ENCODE measurements at regions not wholly inside any gene's neighbourhood (a gene's known extent, or its start where the extent isn't known, plus 50 kb on each side); places are given as distances from the start of the nearest gene placed in this dataset.

DNA sequence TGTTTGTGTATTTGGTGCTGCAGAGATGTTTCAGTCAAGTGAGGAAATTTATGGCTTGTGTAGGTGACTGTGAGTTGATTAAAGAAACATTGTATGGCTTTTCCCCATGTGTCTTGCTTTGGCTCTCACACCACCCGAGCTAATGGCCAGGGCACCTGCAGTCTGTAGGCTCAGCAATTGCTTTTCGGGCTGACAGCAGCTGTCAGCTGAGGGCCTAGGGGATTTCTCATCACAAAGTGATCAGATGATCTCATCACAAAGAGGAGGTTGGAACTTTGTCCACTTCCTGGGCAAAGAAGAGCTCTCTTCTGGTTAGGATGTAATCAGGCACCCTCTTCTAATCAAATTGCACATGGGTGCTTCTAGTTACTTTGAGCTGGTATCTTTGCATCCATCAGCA, 632.2 kb downstream of the SLC4A3 start:
- TF ChIP-seq, protein P1, sequence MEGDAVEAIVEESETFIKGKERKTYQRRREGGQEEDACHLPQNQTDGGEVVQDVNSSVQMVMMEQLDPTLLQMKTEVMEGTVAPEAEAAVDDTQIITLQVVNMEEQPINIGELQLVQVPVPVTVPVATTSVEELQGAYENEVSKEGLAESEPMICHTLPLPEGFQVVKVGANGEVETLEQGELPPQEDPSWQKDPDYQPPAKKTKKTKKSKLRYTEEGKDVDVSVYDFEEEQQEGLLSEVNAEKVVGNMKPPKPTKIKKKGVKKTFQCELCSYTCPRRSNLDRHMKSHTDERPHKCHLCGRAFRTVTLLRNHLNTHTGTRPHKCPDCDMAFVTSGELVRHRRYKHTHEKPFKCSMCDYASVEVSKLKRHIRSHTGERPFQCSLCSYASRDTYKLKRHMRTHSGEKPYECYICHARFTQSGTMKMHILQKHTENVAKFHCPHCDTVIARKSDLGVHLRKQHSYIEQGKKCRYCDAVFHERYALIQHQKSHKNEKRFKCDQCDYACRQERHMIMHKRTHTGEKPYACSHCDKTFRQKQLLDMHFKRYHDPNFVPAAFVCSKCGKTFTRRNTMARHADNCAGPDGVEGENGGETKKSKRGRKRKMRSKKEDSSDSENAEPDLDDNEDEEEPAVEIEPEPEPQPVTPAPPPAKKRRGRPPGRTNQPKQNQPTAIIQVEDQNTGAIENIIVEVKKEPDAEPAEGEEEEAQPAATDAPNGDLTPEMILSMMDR (conservative IDR thresholded peaks at IDR 0.05) = no peak
- Histone ChIP-seq H3T11ph (ENCODE audit: low read length) (no peak overlapping the region), H3K79me1 (ENCODE audit: insufficient read depth, low read depth, low read length, poor library complexity, severe bottlenecking) (no peaks in the 10 kb centered on the region), H3K4me1 (ENCODE audit: insufficient read depth, low read length) (no peaks in the 10 kb centered on the region), H3K18ac (ENCODE audit: insufficient read length, low read depth, low read length) (no peak overlapping the region), H4K20me1 (ENCODE audit: control insufficient read depth, insufficient read depth, insufficient read length) (no peaks in the 10 kb centered on the region), H3K23me2 (ENCODE audit: insufficient read length, low read depth, low read length, poor library complexity, severe bottlenecking) (no peaks in the 10 kb centered on the region), H2AFZ (ENCODE audit: low read length) (no peak overlapping the region), H3K23ac (ENCODE audit: insufficient read length, low read depth, low read length) (no peak overlapping the region), H3K9me3 (ENCODE audit: control insufficient read depth, low read depth, low read length) (no peaks in the 10 kb centered on the region), H3K27me3 (ENCODE audit: insufficient read depth, low read length) (no peaks in the 10 kb centered on the region), H4K91ac (ENCODE audit: insufficient read length, low read depth, low read length) (no peak overlapping the region), H2BK20ac (ENCODE audit: low read depth, low read length, poor library complexity, severe bottlenecking) (no peak overlapping the region), H3K4ac (ENCODE audit: low read depth, low read length) (no peak overlapping the region), H3K27ac (ENCODE audit: insufficient read length, low read depth, low read length) (no peak overlapping the region), H3K4me2 (ENCODE audit: insufficient read depth, insufficient read length, low read length) (no peak overlapping the region), H3K9ac (ENCODE audit: extremely low read depth, insufficient read length, low read length) (no peak overlapping the region), H2BK15ac (ENCODE audit: low read depth, low read length) (no peak overlapping the region), H2BK120ac (ENCODE audit: low read depth, low read length, poor library complexity, severe bottlenecking) (no peak overlapping the region), H2BK12ac (ENCODE audit: insufficient read length, low read depth, low read length) (no peak overlapping the region), H4K8ac (replicated peaks; ENCODE audit: insufficient read length, low read depth, low read length) (no peak overlapping the region), H3K56ac (ENCODE audit: insufficient read length, low read depth, low read length) (no peak overlapping the region), H2AK5ac (ENCODE audit: insufficient read length, low read length) (no peak overlapping the region), H3K14ac (ENCODE audit: insufficient read depth, low read length) (no peak overlapping the region), H3K79me2 (ENCODE audit: insufficient read depth, low read length) (no peaks in the 10 kb centered on the region), H4K5ac (ENCODE audit: insufficient read length, low read depth, low read length) (no peak overlapping the region), H2BK5ac (ENCODE audit: insufficient read length, low read length) (no peak overlapping the region)
- no peaks in the 10 kb centered on the region for H3K4me1 Mint-ChIP-seq
- H3K27me3 Mint-ChIP-seq (ENCODE audit: low read depth) = no peaks in the 10 kb centered on the region
- no peak for DNase-seq
- H3K36me3 Mint-ChIP-seq (ENCODE audit: insufficient read depth in 1 of 3, low read depth in 3 of 3) = no peaks in the 10 kb centered on the region
- WGBS (ENCODE audit: extremely low coverage, insufficient read length, low lambda C conversion rate) = no CpG with 5 or more reads among the region's 2 CpGs
- no peak overlapping the region for H3K27ac Mint-ChIP-seq
- no peak overlapping the region for H3K4me3 Mint-ChIP-seq
- H3K9me3 Mint-ChIP-seq = no peaks in the 10 kb centered on the region; a peak in 1 of 5 replicates
